Astrocyte of the hippocampus (primary cell): ENCODE measurements at regions not wholly inside any gene's neighbourhood (a gene's known extent, or its start where the extent isn't known, plus 50 kb on each side); places are given as distances from the start of the nearest gene placed in this dataset.
"Not testable (repeated sequence)": the region's sequence is repeated elsewhere in the genome, so short reads cannot be mapped to it uniquely, and the experiment has no call there.

ENCODE experiments used
- DNase-seq: peaks from one replicate; pipeline ENCODE4 v3.0.0; 2011; ENCODE audit warnings: low read depth, low spot score

DNA sequence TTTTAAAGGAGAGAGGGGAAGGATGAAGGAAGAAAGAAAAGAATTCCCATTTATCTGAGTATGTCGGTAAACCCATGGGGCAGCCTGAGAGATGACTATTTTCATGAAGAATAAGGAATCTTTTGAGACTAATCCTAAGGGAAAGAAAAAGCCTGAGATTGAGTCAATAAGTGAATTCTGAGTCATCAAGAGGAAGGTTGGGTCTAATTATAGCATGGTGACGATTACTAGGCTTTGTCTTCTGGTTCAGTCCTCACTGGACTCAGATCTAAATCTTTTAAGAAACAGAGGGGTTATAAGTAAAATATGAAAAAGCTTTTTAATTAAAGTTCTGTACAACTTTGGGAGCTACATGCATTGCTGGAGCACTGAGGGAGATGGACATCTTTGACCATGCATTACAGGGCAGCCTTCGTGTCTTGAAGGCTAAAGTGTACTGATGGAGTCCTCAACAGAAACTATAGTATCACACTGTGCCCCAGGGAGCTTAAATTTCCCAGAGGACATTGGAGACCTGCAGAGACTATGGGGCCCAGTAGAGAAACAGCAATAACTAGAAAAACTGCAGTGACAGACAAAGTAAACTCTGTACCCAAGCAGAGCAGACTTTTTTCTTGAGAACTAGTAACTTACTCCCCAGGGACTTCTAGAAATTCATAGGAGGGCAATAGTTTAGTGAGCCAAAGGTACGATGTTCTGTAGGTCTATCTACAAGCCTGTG, 260.9 kb downstream of the RAD51AP2 start:
- DNase-seq: peak; percentile 42

DNA sequence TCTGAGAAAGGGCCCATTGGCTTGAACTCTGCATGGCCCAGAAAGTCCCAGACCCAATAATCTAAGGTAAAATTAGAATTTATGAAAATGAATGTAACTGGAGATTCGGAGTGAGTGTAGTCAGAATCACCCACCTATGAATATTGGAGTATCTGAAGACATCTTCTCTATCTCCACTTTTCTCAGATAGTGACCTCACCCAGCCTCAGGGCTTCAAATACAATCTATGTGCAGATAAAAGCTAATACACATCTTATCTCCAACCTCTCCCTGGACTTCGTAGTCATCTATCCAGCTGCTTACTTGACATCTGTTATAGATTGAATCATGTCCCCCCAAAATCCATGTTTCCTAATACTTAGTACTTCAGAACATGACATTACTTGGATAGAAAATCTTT, 263.2 kb downstream of the RAD51AP2 start:
- no peak for DNase-seq

DNA sequence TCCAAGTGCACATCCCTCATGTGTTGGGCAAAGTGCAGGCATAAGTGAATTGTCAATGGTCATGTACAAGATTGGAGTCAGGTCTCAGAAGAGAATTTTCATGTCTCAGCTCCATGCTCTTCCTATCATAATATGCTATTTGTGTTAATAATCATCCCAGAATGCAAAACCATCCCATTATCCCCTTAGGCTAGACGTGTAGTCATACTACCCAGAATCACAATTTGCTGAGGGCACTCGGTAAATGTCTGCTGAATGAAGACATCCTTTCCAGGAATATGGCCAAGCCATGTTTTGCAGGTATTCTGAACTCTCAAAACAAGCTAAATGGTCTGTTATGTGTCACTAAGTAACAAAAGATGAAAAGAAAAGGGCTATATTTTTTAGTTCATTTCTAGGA, 263.8 kb downstream of the RAD51AP2 start:
- no peak for DNase-seq

GRCh38 chr2:17252258-17252657, 266.0 kb downstream of the RAD51AP2 start:
- DNase-seq: no peak

GRCh38 chr2:17251171-17251570, 267.1 kb downstream of the RAD51AP2 start:
- peak; percentile 25 for DNase-seq

DNA sequence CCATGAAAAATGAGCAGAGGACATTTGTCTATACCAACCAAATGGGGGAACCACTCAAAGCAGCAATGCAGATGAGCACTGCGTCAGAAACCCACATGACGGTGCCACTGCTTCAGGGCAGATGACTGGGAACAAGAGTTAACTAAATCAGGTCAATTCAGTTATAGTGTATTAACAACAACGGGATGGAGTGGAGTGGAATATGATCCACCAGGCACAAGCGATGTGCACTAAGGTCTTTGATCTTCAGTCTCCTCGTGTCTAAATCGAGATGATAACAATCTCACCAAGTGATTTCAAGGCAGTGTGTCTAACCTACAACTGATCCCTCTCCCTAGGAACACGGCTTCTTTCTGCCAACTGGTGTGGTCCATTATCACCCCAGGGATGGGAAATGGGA, 269.0 kb downstream of the RAD51AP2 start:
- no peak for DNase-seq

DNA sequence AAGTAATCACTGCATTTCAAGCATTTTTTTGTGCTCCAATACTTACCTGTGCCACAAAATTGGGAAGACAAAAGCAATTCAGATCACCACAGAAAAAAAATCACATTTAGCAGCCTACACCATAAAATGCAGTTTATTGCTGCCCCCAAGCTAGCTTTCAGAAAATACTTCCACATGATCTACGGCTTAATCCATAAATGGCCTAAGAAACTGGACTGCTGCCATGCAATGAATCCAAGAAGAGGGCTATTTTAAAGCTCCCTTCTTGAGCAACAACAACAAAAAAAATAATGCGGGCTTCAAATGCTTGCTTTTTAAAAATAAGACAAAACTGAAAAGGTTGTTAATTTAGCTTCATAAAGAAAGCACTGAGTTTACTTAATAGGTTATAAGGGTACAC, 272.3 kb downstream of the RAD51AP2 start:
- no peak for DNase-seq

- DNase-seq: no peak
Measured at GRCh38 chr2:17242813-17243485, 275.3 kb downstream of the RAD51AP2 start.

DNA sequence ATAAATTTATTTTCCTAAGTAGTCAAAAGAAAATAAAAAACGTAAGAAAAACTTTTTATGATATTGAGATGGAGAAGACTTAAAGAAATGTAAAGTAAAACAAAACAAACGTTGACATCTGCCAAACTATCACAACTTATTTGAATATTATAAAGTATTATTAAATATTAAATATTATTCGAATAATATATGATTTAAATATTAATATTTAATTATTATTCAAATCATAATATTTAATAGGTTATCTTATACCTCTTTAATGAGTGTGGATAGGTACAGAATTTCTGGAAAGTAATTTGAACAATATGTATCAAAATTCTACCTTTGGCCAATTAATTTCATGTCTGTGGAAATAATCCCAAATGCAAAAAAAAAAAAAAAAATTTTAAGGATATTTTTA, 278.7 kb downstream of the RAD51AP2 start:
- DNase-seq: no peak

GRCh38 chr2:17235167-17235566, 283.1 kb downstream of the RAD51AP2 start:
- no peak for DNase-seq

- peak; percentile 35 for DNase-seq
Measured at GRCh38 chr2:17232776-17233556, 285.3 kb downstream of the RAD51AP2 start.

- DNase-seq: no peak
Measured at GRCh38 chr2:17231394-17231965, 286.8 kb downstream of the RAD51AP2 start.

DNA sequence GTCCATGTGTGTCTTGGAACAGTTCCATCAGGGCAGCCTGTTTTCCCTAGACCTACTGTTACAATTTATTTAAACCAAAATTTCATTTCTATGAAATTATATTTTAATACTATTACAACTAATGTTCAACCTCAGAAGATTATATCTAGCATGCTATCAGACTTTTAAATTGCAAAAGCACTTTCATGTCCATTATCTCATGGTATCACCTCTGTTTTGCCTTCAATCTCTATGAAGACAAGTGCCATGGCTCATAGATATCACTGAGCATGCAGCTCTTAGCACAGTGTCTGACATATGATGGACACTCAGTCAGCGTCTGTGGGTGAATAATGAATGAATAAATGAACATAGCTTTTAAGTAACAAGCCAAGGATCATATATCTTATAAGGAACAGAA, 288.8 kb downstream of the RAD51AP2 start:
- no peak for DNase-seq

GRCh38 chr2:17228461-17228860, 289.8 kb downstream of the RAD51AP2 start:
- no peak for DNase-seq

GRCh38 chr2:17227856-17228255, 290.4 kb downstream of the RAD51AP2 start:
- no peak for DNase-seq

DNA sequence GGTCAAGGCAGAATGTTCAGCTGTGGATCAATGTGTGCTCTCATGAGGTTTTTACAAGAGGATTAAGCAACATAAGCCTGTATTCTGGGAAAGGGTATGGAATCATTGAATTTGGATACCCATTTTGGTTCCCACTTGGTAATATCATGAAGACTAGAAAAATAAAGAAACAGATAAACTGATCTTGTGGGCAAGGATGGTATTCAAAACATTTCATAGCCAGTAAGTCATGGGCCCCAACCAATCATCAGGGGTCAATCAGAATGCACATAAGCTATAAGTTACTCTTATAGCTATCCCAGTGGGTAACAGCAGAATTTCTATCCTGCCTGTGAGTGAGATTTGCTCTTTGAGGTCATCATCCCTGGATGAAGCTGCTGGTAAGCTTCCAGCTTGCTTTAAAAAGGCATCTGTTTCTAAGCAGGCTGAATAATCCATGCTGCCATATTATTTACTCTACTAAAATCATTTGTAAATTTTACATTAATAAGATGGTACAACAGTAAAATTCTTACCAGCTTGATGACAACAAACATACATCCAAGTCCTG, 291.2 kb downstream of the RAD51AP2 start:
- DNase-seq: no peak

DNA sequence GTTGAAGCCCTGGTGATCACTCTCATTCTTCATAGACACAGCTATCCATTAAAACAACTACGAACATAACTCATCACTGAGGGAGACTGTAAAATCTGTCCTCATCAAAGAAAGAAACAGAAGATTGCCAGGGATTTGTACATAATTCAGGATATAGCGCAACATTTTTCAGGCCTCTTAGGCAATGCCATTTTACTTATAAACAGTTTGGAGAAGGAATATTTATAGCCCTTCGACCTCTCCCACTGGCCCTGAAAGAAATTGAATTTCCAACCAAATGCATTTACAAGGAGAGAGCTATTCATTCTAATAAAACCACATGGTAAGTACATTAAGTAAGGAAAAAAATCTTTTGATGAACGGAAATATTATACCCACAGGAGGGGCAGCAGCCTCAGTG, 295.0 kb downstream of the RAD51AP2 start:
- no peak for DNase-seq

DNA sequence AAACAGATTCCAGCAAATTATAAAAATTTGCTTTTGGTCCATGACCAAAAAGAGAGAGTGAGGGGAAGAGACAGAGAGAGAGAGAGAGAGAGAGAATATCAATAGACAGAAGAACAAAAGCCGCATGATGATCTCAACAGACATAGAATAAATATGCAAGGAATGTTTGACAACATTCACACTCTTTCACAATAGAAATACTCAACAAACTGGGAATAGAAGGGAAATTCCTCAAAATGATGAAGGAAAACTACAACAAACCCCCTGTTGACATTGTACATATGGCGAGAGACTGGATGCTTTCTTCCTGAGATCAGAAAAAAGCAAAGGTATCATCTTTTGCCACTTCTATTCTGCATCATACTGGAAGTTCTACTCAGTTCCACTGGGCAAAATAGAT, 309.7 kb downstream of the RAD51AP2 start:
- DNase-seq: no peak

DNA sequence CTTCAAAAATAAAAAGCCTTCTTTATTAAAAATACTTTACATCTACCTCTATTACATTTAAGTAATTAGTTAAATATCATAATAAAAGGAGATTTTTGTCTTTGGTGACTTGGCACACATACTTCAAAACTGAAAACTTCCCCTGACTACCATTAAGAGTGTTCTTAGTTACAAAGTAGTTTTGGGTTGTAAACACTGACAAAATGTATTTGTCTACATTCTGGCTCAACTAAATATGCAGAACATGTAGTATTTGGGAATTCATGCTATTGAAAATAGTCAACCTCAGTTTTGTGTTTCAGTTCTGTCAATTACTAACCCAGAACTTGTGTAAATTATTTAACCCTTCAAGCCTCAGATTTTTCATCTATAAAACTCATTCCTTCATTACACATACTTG, 311.5 kb downstream of the RAD51AP2 start:
- no peak for DNase-seq

DNA sequence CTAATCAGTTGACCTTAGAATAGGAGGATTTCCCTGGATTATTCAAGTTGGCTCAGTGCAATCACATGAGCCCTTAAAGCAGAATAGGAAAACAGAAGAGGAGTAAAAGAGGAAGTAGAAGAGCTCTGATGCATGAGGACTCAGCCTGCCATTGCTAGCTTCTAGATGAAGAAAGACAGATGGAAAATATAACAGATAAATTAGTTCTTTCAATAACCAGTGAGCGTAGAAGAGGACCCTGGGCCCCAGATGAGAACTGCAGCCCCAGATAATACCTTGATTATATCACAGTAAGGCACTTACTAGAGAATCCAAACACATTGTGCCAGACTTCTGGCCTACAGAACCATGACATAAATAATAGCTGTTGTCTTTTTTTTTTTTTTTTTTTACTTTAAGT, 314.0 kb downstream of the RAD51AP2 start:
- not testable (repeated sequence) for DNase-seq

- DNase-seq: not testable (repeated sequence)
Measured at GRCh38 chr2:17202628-17203027, 315.6 kb downstream of the RAD51AP2 start.

DNA sequence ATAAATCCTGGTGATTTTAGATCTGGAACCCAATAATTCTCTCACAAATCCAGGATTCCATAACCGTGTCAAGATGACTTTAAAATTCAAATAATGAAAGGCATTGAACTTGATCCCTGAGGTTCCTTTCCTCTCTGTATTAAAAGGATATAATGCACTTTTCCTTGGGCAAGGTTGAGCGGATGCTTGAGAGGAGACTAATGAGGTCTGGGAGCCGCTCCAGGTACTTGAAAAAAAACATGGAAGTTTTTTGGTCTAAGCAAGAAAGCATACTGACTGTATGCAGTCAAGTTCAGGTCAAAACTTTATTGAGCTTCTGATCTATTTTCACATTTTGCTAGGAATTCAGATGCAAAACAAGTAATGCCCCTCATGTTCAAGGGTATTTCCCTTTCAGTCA, 318.5 kb downstream of the RAD51AP2 start:
- peak; percentile 58 for DNase-seq
